NCI-H2196 (cell line): ENCODE measurements at regions not wholly inside any gene's neighbourhood (a gene's known extent, or its start where the extent isn't known, plus 50 kb on each side); places are given as distances from the start of the nearest gene placed in this dataset.

Source experiments
- DNase-seq: peaks from one replicate; lab custom pipeline; 2025; ENCODE audit not compliant: unreplicated experiment; lab: John Stamatoyannopoulos, UW

DNA sequence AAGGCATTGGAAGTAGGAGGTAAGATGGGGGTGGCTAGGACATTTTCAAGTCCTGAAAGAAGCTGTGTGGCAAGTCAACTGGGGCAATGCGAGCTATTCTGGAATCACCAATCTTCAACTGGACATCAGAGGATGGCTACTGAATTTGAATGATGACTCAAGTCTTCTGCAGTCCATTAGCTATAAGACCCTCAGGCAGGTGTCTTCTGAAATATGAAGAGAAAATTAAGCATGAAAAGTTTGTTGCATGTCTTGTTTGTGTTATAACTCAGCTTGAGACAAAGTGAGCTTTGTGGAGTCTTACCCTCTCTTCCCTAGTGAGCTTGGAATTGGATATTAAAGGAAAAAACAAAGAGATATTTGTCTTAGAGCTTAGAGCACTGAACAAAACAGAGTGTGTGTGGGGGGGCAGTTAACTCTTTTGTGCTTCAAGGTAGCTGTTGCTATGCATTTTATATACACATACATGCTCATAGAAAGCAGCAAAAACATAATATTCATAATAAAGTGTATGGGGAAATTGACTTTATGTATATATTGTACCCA, 979.1 kb downstream of the MCTP2 start:
- no peak for DNase-seq

GRCh38 chr15:95215017-95215416, 983.7 kb downstream of the MCTP2 start:
- no peak for DNase-seq

- DNase-seq = no peak
These were observed 995.5 kb downstream of the MCTP2 start for GRCh38 chr15:95226835-95227234.

DNA sequence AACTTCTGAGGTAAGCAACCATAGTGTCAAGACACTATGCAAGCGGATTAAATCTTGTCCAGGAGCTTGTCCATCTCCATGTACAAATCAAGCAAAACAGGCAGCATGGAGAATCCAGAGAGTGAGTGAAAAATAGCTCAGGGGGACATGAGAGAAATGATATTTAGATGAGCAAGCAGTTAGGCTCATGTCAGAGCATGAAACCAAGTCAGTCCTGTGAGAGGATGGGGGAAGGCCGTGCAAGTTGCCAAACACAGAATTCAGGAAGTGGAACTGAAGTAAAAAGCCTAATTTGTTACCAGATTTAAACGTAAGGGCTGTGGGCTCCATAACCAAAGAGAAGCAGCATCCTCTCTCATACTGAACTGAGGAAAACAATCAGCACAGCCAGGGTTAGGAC, 995.9 kb downstream of the MCTP2 start:
- DNase-seq = no peak

DNA sequence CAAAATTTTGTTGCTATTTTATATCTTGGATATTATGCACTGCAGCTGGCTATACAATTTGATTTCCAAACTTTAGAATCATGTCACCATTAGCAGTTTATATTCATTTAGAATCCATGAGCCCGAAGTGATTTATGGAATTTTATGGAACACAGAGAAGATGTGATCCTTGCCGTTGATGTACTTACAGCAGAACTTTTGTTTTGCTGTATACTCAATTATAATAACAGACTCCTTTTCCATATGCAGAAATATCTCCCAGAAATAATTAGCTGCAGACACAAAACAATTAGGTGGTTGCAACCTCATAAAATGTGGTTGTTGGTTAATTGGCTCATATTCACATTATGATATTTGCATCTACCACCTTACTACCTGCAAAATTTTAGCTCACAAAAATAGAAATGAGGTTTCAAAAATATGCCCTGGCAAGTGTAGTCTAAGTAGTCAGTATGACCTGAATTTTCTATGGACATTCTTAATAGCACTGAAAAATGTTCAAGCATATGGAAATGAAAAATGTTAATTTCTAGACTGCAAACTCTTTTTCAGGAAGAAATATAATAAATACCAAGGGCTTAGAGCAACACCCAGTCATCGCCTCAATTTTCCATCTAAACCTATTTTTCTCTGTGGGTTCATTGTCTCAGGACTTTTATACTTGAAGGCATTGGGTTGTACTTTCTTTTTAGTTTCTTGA, 997.6 kb downstream of the MCTP2 start:
- DNase-seq = no peak

DNA sequence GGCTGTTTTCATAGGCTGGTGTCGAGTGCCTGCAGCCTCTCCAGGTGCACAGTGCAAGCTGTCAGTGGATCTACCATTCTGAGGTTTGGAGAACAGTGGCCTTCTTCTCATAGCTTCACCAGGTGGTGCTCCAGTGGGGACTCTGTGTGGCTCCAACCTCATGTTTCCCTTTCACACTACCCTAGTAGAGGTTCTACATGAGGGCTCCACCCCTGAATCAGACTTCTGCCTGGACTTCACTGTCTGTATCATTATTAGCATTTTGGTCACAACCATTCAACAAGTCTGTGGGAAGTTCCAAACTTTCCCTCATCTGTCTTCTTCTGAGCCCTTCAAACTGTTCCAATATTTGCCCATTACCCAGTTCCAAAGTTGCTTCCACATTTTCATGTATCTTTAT, 1003.7 kb downstream of the MCTP2 start:
- no peak for DNase-seq

DNA sequence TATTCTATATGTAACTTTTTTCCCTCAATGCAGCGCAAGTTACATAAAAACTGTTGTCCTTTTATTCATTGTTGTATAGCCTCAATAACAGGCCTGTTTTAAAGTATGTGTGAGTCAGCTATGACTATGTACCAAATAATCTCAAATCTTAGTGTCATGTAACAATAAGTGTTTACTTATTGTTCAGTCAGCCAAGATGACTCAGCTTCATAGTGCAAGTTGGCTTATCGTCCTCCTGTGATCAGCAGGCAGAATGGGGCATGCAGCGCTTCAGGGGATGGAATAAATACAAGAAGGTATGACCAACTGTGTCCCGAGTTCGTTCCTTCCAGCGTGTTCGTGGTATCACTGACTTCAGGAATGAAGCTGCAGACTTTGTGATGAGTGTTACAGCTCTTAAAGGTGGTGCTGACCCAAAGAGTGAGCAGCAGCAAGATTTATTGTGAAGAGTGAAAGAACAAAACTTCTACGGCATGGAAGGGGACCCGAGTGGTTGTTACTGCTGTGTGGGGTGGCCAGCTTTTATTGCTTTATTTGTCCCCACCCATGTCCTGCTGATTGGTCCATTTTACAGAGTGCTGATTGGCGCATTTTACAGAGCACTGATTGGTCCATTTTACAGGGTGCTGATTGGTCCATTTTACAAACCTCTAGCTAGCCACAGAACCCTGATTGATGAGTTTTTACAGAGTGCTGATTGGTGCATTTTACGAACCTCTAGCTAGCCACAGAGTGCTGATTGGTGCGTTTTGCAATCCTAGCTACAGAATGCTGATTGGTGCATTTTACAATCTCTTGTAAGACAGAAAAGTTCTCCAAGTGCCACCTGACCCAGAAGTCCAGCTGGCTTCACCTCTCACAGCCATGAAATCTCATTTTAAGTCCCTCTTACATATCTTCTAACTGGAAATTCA, 1016.0 kb downstream of the MCTP2 start:
- DNase-seq = peak; percentile 24

DNA sequence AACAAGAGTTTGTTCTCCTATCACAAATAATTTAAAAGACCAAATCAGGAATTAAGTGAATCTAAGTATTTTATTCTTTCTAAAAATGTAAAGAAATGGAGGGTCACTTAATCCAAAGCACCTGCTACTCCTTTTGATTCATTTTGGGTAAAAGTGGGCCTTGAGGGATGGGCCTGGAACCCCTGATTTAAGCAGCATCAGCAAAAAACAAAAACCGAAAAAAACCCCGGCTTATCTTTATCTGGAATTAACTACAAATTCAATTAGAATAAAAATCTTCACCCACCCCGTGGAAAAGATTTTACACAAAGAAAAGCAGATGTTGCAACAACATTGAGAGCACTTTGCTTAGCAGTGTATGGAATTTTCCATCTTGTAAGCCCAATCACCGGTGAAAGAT, 1018.2 kb downstream of the MCTP2 start:
- DNase-seq = no peak

- no peak for DNase-seq
These were observed 1021.0 kb downstream of the MCTP2 start for GRCh38 chr15:95252404-95252803.

GRCh38 chr15:95254263-95254662, 1022.9 kb downstream of the MCTP2 start:
- DNase-seq = no peak

GRCh38 chr15:95259513-95259912, 1028.2 kb downstream of the MCTP2 start:
- peak; percentile 69 for DNase-seq

GRCh38 chr15:95259965-95260364, 1028.6 kb downstream of the MCTP2 start:
- DNase-seq = peak; percentile 3

GRCh38 chr15:95260856-95261255, 1029.5 kb downstream of the MCTP2 start:
- no peak for DNase-seq

- no peak for DNase-seq
These were observed 1030.2 kb downstream of the MCTP2 start for GRCh38 chr15:95261546-95261945.

DNA sequence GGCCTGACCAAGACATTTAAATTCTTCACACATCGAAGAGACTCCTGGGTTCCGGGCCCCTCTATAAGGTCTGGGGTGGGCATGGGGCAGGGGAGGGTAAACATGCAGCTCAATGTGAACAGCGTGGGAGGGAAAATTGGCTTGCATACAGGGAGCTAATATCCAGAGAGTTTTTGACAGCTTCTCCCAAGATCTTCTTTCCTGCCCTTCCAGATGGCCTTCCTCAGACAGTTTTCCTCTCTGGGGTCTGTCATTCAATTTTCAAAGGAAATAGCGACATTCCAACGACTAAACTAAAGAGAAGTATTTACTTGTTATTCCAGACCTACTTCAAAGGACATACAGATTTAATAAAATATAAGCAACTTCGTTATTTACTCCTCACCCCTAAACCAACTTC, 1030.6 kb downstream of the MCTP2 start:
- no peak for DNase-seq

- DNase-seq = no peak
These were observed 1031.7 kb downstream of the MCTP2 start for GRCh38 chr15:95262866-95263564.

DNA sequence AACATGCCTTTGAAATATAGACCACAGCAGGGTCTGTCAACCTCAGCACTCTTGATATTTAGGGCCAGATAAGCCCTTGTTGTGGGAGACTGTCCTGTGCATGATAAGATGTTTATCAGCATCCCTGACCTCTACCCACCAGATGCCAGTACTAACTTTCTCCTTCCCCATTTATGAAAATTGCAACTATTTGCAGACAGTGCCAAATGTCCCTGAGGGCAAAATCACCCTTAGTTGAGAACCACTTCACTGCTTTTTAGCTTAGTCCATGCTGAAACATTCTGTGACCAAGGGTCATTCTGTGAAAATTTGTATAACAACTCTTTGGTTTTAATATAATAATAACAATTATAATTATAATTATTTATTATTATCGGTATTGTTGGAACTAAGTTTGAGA, 1032.4 kb downstream of the MCTP2 start:
- no peak for DNase-seq

- DNase-seq = no peak
These were observed 1034.1 kb downstream of the MCTP2 start for GRCh38 chr15:95265419-95265997.

GRCh38 chr15:95266451-95267061, 1035.2 kb downstream of the MCTP2 start:
- DNase-seq = no peak

GRCh38 chr15:95267481-95267880, 1036.1 kb downstream of the MCTP2 start:
- no peak for DNase-seq
